ENCODE measurements at regions not wholly inside any gene's neighbourhood (a gene's known extent, or its start where the extent isn't known, plus 50 kb on each side); places are given as distances from the start of the nearest gene placed in this dataset.

DNA sequence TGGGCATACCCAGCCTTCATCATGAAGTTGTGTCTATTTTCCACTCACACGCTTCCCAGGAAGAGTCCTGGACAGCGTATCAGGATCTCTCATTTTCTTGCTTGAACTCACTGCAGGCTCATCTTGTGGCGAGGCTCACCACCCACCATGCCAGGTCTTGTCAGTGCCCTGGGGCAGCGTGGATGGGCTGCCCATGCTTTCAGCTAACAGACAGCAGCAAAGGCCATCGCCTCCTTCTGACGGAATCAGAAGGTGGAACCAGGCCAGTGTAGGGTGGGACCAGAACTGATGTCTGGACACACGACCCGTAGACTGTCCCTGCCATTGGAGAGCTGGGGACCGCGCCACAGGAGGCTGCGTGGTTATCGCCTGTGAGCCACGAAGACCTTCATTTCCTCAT lies 169.4 kb downstream of the FOXL1 start:
- peak in 1 of 2 donors; percentile 39 for DNase-seq
- Histone ChIP-seq H3K4me1 (peaks cover 6 to 29% (median 25%) of the 10 kb centered on the region in 4 donors), H3K27me3 (no peaks in the 10 kb centered on the region), H3K4me3 (no peak overlapping the region), H3K36me3 (no peaks in the 10 kb centered on the region), H3K27ac (no peak overlapping the region), H3K9me3 (no peaks in the 10 kb centered on the region)
- intact Hi-C loops (cut with DNase I; ENCODE audit: low total_unique reads): no loop called here
- TF ChIP-seq CTCF (IDR thresholded peaks at IDR 0.05): no peak

DNA sequence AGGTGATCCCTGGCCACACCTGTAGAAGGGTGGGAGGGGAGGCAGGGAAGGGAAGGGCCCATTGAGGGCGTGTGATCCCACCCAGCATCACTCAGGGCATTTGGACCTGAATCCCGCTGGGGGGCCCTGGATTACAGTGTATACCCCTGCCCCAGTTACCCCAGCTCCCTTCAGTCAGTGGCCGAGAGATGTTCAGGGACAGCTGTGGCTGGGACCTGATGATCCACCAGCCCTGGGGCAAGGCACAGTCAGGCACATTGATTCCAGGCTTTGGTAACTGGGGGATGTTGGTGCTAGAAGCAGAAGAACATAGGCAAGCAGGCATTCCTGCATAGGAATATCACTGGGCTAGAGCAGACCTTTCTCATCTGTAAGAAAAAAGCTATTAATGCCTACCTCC lies 170.3 kb downstream of the FOXL1 start:
- intact Hi-C loops (cut with DNase I; ENCODE audit: low total_unique reads): no loop called here
- DNase-seq: peak in 1 of 2 donors; percentile 55
- Histone ChIP-seq H3K4me1 (peaks cover 6 to 29% (median 28%) of the 10 kb centered on the region in 4 donors), H3K27me3 (no peaks in the 10 kb centered on the region), H3K36me3 (no peaks in the 10 kb centered on the region), H3K4me3 (no peak overlapping the region), H3K9me3 (no peaks in the 10 kb centered on the region), H3K27ac (no peak overlapping the region)
- TF ChIP-seq CTCF (IDR thresholded peaks at IDR 0.05): no peak

DNA sequence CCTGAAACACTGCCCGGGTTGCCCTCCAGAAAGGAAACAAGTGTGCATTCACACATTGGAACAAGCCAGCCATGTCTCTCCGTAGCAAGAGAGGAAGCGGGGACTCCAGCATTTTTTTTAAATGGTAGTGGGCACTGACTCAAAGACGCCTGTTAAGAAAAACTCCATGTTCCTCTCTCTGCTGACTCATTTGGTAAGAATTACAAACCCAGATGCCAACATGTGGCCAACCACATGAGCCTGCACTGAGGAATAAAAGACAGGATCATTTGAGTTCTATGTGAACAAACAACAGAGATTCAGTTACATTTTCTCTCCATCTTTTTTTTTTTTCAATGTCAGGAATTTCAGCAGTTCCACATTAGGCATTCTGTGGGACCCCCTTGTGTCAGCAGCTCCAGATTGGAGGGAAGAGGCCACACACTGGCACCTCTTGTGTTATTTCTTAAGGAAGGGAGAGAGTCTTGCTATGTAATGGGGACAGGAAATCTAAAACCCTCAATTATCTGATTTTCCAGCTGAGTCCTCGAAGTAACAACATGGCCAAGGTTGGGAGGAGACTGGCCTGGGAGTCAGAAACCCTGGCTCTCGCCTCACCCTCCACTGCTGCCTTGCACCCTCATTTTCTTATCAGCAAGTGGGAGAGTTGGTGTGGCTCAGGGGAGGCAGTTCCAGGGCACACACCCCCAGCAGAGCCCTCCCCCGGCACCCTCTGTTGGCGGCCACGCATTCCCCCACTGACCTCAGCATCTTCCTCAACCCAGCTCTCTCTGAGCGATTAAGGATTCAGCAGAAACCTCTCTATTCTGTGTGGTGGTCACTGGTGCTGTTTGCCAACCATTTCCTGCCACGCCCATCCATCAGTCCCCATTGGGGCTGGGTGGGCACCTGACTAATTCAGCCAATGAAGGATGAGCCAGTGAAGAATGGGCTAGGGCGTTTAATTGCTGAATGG lies 173.0 kb downstream of the FOXL1 start:
- no peak for TF ChIP-seq CTCF (IDR thresholded peaks at IDR 0.05)
- H3K4me3 ChIP-seq: no peak overlapping the region
- H3K27me3 ChIP-seq: no peaks in the 10 kb centered on the region
- H3K9me3 ChIP-seq: no peaks in the 10 kb centered on the region
- no peaks in the 10 kb centered on the region for H3K36me3 ChIP-seq
- peak overlapping the region; percentile 77 to 92 for H3K27ac ChIP-seq
- H3K4me1 ChIP-seq: peaks cover 6 to 39% (median 33%) of the 10 kb centered on the region in 4 donors
- intact Hi-C loops (cut with DNase I; ENCODE audit: low total_unique reads): no loop called here
- peak; percentile 63 to 78 for DNase-seq

GRCh38 chr16:86752582-86753175 lies 174.3 kb downstream of the FOXL1 start:
- no peak for TF ChIP-seq CTCF (IDR thresholded peaks at IDR 0.05)
- Histone ChIP-seq H3K36me3 (no peaks in the 10 kb centered on the region), H3K4me3 (no peak overlapping the region), H3K4me1 (peaks cover 6 to 47% (median 33%) of the 10 kb centered on the region in 4 donors), H3K27me3 (no peaks in the 10 kb centered on the region), H3K9me3 (no peaks in the 10 kb centered on the region), H3K27ac (peak overlapping the region; percentile 77 to 92)
- intact Hi-C loops (cut with DNase I; ENCODE audit: low total_unique reads): no loop called here
- DNase-seq: peak in 1 of 2 donors; percentile 54

- Histone ChIP-seq H3K9me3 (no peaks in the 10 kb centered on the region), H3K4me3 (no peak overlapping the region), H3K4me1 (peaks cover 6 to 47% (median 33%) of the 10 kb centered on the region in 4 donors), H3K27ac (peak overlapping the region; percentile 77 to 92), H3K27me3 (no peaks in the 10 kb centered on the region), H3K36me3 (no peaks in the 10 kb centered on the region)
- intact Hi-C loops (cut with DNase I; ENCODE audit: low total_unique reads): no loop called here
- no peak for TF ChIP-seq CTCF (IDR thresholded peaks at IDR 0.05)
- peak in 1 of 2 donors; percentile 21 for DNase-seq
These were observed 175.1 kb downstream of the FOXL1 start for GRCh38 chr16:86753399-86753798.
